Astrocyte (in vitro differentiated cells and primary cell): ENCODE measurements at regions not wholly inside any gene's neighbourhood (a gene's known extent, or its start where the extent isn't known, plus 50 kb on each side); places are given as distances from the start of the nearest gene placed in this dataset.
A peak's percentile ranks its signal among the peaks of the same experiment; 100 is the strongest.

Experiments used
- DNase-seq: peaks from one replicate; pipeline ENCODE4 v3.0.0-alpha.2; 2010; ENCODE audit warnings: low read depth
- FAIRE-seq: peaks from 2 replicates; lab custom pipeline; 2011; peaks lifted over from hg19 to GRCh38; lab: Jason Lieb, UNC
- H2AFZ ChIP-seq: 2 replicates; pipeline ENCODE4 v1.6.0; 2012; ENCODE audit warnings: low read depth, low read length, inconsistent platforms
- H3K27ac ChIP-seq: 2 replicates; pipeline ENCODE4 v1.5.1; 2011; ENCODE audit warnings: low read depth, low read length, inconsistent platforms
- H3K27me3 ChIP-seq: 2 replicates; pipeline ENCODE4 v1.6.0; 2011; ENCODE audit warnings: low read length, inconsistent platforms; ENCODE audit not compliant: insufficient read depth
- H3K36me3 ChIP-seq: 2 replicates; pipeline ENCODE4 v1.5.1; 2011; ENCODE audit warnings: low read length, inconsistent platforms; ENCODE audit not compliant: insufficient read depth
- H3K4me1 ChIP-seq: 2 replicates; pipeline ENCODE4 v1.5.1; 2011; ENCODE audit warnings: low read length, inconsistent platforms; ENCODE audit not compliant: insufficient read depth
- H3K4me2 ChIP-seq: 2 replicates; pipeline ENCODE4 v1.6.0; 2012; ENCODE audit warnings: low read length, inconsistent platforms
- H3K4me3 ChIP-seq: 2 replicates; pipeline ENCODE4 v1.5.1; 2011; ENCODE audit warnings: low read depth, mild to moderate bottlenecking, low read length, inconsistent platforms; ENCODE audit not compliant: insufficient read depth
- H3K79me2 ChIP-seq: 2 replicates; pipeline ENCODE4 v1.6.0; 2012; ENCODE audit warnings: mild to moderate bottlenecking, low read length, inconsistent platforms; ENCODE audit not compliant: insufficient read depth
- H3K9ac ChIP-seq: 2 replicates; pipeline ENCODE4 v1.6.0; 2012; ENCODE audit warnings: mild to moderate bottlenecking, low read length, inconsistent platforms
- H3K9me3 ChIP-seq: 2 replicates; pipeline ENCODE4 v1.5.1; 2012; ENCODE audit warnings: low read depth, mild to moderate bottlenecking, low read length, inconsistent platforms; ENCODE audit not compliant: insufficient read depth
- H4K20me1 ChIP-seq: 2 replicates; pipeline ENCODE4 v1.6.0; 2012; ENCODE audit warnings: low read length, inconsistent platforms; ENCODE audit not compliant: insufficient read depth
- H3K27ac Mint-ChIP-seq: one replicate; pipeline ENCODE4 v1.8.0; 2021; ENCODE audit warnings: mild to moderate bottlenecking, mixed read lengths; ENCODE audit not compliant: unreplicated experiment
- H3K27me3 Mint-ChIP-seq: one replicate; pipeline ENCODE4 v1.8.0; 2021; ENCODE audit warnings: low read depth, mixed read lengths; ENCODE audit not compliant: unreplicated experiment
- H3K36me3 Mint-ChIP-seq: one replicate; pipeline ENCODE4 v1.8.0; 2021; ENCODE audit warnings: low read depth, mixed read lengths; ENCODE audit not compliant: unreplicated experiment
- H3K4me1 Mint-ChIP-seq: one replicate; pipeline ENCODE4 v1.8.0; 2021; ENCODE audit warnings: low read depth, mixed read lengths; ENCODE audit not compliant: unreplicated experiment
- H3K4me3 Mint-ChIP-seq: one replicate; pipeline ENCODE4 v1.8.0; 2021; ENCODE audit warnings: mild to moderate bottlenecking, moderate library complexity, mixed read lengths; ENCODE audit not compliant: unreplicated experiment
- H3K9me3 Mint-ChIP-seq: one replicate; pipeline ENCODE4 v1.8.0; 2021; ENCODE audit warnings: mild to moderate bottlenecking, mixed read lengths; ENCODE audit not compliant: unreplicated experiment
- CTCF ChIP-seq: IDR thresholded peaks from 2 replicates; pipeline ENCODE4 v1.5.1; 2011; ENCODE audit warnings: low read depth, mild to moderate bottlenecking, inconsistent platforms, low read length, moderate library complexity; ENCODE audit not compliant: insufficient read depth
- EZH2 ChIP-seq: IDR thresholded peaks from 2 replicates; pipeline ENCODE4 v1.6.1; 2012; ENCODE audit warnings: mild to moderate bottlenecking, low read length, inconsistent platforms; ENCODE audit not compliant: insufficient read depth

GRCh38 chr9:120259100-120259499 is 320.9 kb downstream of the CDK5RAP2 start:
- H3K27me3 Mint-ChIP-seq, result peaks cover 22% of the 10 kb centered on the region
- Histone ChIP-seq H3K4me2 (no peak overlapping the region), H3K4me3 (no peak overlapping the region), H4K20me1 (no peaks in the 10 kb centered on the region), H3K79me2 (no peaks in the 10 kb centered on the region), H3K36me3 (no peaks in the 10 kb centered on the region), H3K9me3 (no peaks in the 10 kb centered on the region), H3K9ac (no peak overlapping the region), H3K27me3 (peaks cover 2% of the 10 kb centered on the region), H3K4me1 (no peaks in the 10 kb centered on the region), H3K27ac (no peak overlapping the region), H2AFZ (no peak overlapping the region)
- no peaks in the 10 kb centered on the region for H3K36me3 Mint-ChIP-seq
- DNase-seq (no peak), FAIRE-seq (no peak)
- peaks cover 3% of the 10 kb centered on the region for H3K4me1 Mint-ChIP-seq
- no peaks in the 10 kb centered on the region for H3K9me3 Mint-ChIP-seq
- no peak overlapping the region for H3K27ac Mint-ChIP-seq
- TF ChIP-seq EZH2 (no peak), CTCF (no peak)
- no peak overlapping the region for H3K4me3 Mint-ChIP-seq

- Histone ChIP-seq H3K9ac (no peak overlapping the region), H3K27me3 (peaks cover 2% of the 10 kb centered on the region), H2AFZ (no peak overlapping the region), H3K36me3 (no peaks in the 10 kb centered on the region), H3K9me3 (no peaks in the 10 kb centered on the region), H3K4me1 (no peaks in the 10 kb centered on the region), H3K4me3 (no peak overlapping the region), H3K27ac (no peak overlapping the region), H4K20me1 (no peaks in the 10 kb centered on the region), H3K4me2 (no peak overlapping the region), H3K79me2 (no peaks in the 10 kb centered on the region)
- H3K36me3 Mint-ChIP-seq, result no peaks in the 10 kb centered on the region
- peaks cover 2% of the 10 kb centered on the region for H3K9me3 Mint-ChIP-seq
- H3K27me3 Mint-ChIP-seq, result peaks cover 26% of the 10 kb centered on the region
- TF ChIP-seq EZH2, result no peak
- TF ChIP-seq CTCF, result no peak
- peaks cover 3% of the 10 kb centered on the region for H3K4me1 Mint-ChIP-seq
- DNase-seq, result no peak
- H3K27ac Mint-ChIP-seq, result no peak overlapping the region
- FAIRE-seq, result no peak
- H3K4me3 Mint-ChIP-seq, result no peak overlapping the region
Measured at GRCh38 chr9:120258096-120258495, 321.9 kb downstream of the CDK5RAP2 start.

GRCh38 chr9:120257483-120257882 is 322.5 kb downstream of the CDK5RAP2 start:
- Histone ChIP-seq H3K79me2 (no peaks in the 10 kb centered on the region), H3K4me3 (no peak overlapping the region), H3K9me3 (no peaks in the 10 kb centered on the region), H3K4me2 (no peak overlapping the region), H3K27ac (no peak overlapping the region), H3K36me3 (no peaks in the 10 kb centered on the region), H2AFZ (no peak overlapping the region), H4K20me1 (no peaks in the 10 kb centered on the region), H3K4me1 (no peaks in the 10 kb centered on the region), H3K9ac (no peak overlapping the region), H3K27me3 (no peaks in the 10 kb centered on the region)
- H3K9me3 Mint-ChIP-seq, result peaks cover 2% of the 10 kb centered on the region
- peaks cover 32% of the 10 kb centered on the region for H3K27me3 Mint-ChIP-seq
- FAIRE-seq (no peak), DNase-seq (peak; percentile 11)
- no peak overlapping the region for H3K4me3 Mint-ChIP-seq
- peaks cover 3% of the 10 kb centered on the region for H3K4me1 Mint-ChIP-seq
- no peaks in the 10 kb centered on the region for H3K36me3 Mint-ChIP-seq
- H3K27ac Mint-ChIP-seq, result no peak overlapping the region
- TF ChIP-seq EZH2 (no peak), CTCF (no peak)
